Endodermal cell (in vitro differentiated cells): ENCODE measurements at regions not wholly inside any gene's neighbourhood (a gene's known extent, or its start where the extent isn't known, plus 50 kb on each side); places are given as distances from the start of the nearest gene placed in this dataset.

Source experiments
- DNase-seq: peaks from one replicate; pipeline ENCODE4 v3.0.0-alpha.2; 2017
- H3K27ac ChIP-seq: 2 replicates; pipeline ENCODE4 v1.5.1; 2013; ENCODE audit warnings: mild to moderate bottlenecking, low read depth, low read length, moderate library complexity
- H3K27me3 ChIP-seq: 2 replicates; pipeline ENCODE4 v1.6.1; 2013; ENCODE audit warnings: mild to moderate bottlenecking, low read length, moderate library complexity; ENCODE audit not compliant: insufficient read depth, control insufficient read depth, poor library complexity, severe bottlenecking
- H3K36me3 ChIP-seq: 2 replicates; pipeline ENCODE4 v1.7.0; 2013; ENCODE audit warnings: mild to moderate bottlenecking, low read length, moderate library complexity; ENCODE audit not compliant: control insufficient read depth, insufficient read depth
- H3K4me1 ChIP-seq: one replicate; pipeline ENCODE4 v1.7.0; 2013; ENCODE audit warnings: low read length; ENCODE audit not compliant: control insufficient read depth, insufficient read depth
- H3K4me3 ChIP-seq: 2 replicates; pipeline ENCODE4 v1.5.1; 2013; ENCODE audit warnings: mild to moderate bottlenecking, low read length, moderate library complexity
- H3K9ac ChIP-seq: 2 replicates; pipeline ENCODE4 v1.6.1; 2013; ENCODE audit warnings: mild to moderate bottlenecking, low read length, moderate library complexity; ENCODE audit not compliant: poor library complexity, severe bottlenecking; ENCODE audit errors: extremely low read depth
- H3K9me3 ChIP-seq: 2 replicates; pipeline ENCODE4 v1.6.1; 2013; ENCODE audit warnings: mild to moderate bottlenecking, low read length, moderate library complexity; ENCODE audit not compliant: control insufficient read depth
- H3K27ac Mint-ChIP-seq: 2 replicates; pipeline ENCODE4 v1.8.0; 2020; ENCODE audit warnings: mixed read lengths
- H3K27me3 Mint-ChIP-seq: 2 replicates; pipeline ENCODE4 v1.8.0; 2021; ENCODE audit warnings: mild to moderate bottlenecking, mixed read lengths; ENCODE audit not compliant: insufficient read depth
- H3K36me3 Mint-ChIP-seq: 2 replicates; pipeline ENCODE4 v1.8.0; 2020; ENCODE audit warnings: low read depth, mixed read lengths
- H3K4me1 Mint-ChIP-seq: 2 replicates; pipeline ENCODE4 v1.8.0; 2020; ENCODE audit warnings: mixed read lengths
- H3K4me3 Mint-ChIP-seq: 2 replicates; pipeline ENCODE4 v1.8.0; 2020; ENCODE audit warnings: mild to moderate bottlenecking, moderate library complexity, mixed read lengths
- H3K9me3 Mint-ChIP-seq: 2 replicates; pipeline ENCODE4 v1.8.0; 2020; ENCODE audit warnings: mild to moderate bottlenecking, mixed read lengths
- CTCF ChIP-seq: fragments of 200-600 bp; sonication (generic); conservative IDR thresholded peaks from 2 replicates; pipeline ENCODE4 v1.5.0; 2021; ENCODE audit warnings: antibody characterized with exemption, mild to moderate bottlenecking
- WGBS, 2 experiments: methylation state at CpG; one replicate each; pipeline versions ENCODE4 v1.1.5 to v1.1.7; 2013; ENCODE audit warnings: missing lambda C conversion rate in 2 of 2, mixed read lengths in 1 of 2; ENCODE audit not compliant: insufficient coverage in 1 of 2, insufficient read length in 1 of 2; 5-methylcytosine and 5-hydroxymethylcytosine counted together

GRCh38 chr5:74122979-74123590, 497.1 kb downstream of the ARHGEF28 start:
- H3K4me3 Mint-ChIP-seq = no peak overlapping the region
- H3K27ac Mint-ChIP-seq = no peak overlapping the region
- H3K27ac ChIP-seq = no peak overlapping the region
- 63 to 76% methylated on average over 3 to 6 of the region's 6 CpGs for WGBS, 2 experiments
- no peaks in the 10 kb centered on the region for H3K27me3 Mint-ChIP-seq
- H3K27me3 ChIP-seq = no peaks in the 10 kb centered on the region
- H3K36me3 Mint-ChIP-seq = no peaks in the 10 kb centered on the region
- no peak overlapping the region for H3K9ac ChIP-seq
- no peak overlapping the region for H3K4me3 ChIP-seq
- H3K9me3 Mint-ChIP-seq = peaks cover 8% of the 10 kb centered on the region
- no peak for TF ChIP-seq CTCF
- peaks cover 38% of the 10 kb centered on the region for H3K4me1 Mint-ChIP-seq
- H3K9me3 ChIP-seq = peaks cover 15% of the 10 kb centered on the region
- no peaks in the 10 kb centered on the region for H3K36me3 ChIP-seq
- H3K4me1 ChIP-seq = no peaks in the 10 kb centered on the region
- no peak for DNase-seq

- H3K27ac Mint-ChIP-seq = no peak overlapping the region
- H3K27me3 ChIP-seq = no peaks in the 10 kb centered on the region
- no peaks in the 10 kb centered on the region for H3K4me1 ChIP-seq
- DNase-seq = no peak
- H3K9ac ChIP-seq = no peak overlapping the region
- peaks cover 22% of the 10 kb centered on the region for H3K9me3 ChIP-seq
- no peaks in the 10 kb centered on the region for H3K36me3 ChIP-seq
- peaks cover 8% of the 10 kb centered on the region for H3K9me3 Mint-ChIP-seq
- no peak for TF ChIP-seq CTCF
- no peak overlapping the region for H3K4me3 Mint-ChIP-seq
- H3K4me3 ChIP-seq = no peak overlapping the region
- H3K36me3 Mint-ChIP-seq = no peaks in the 10 kb centered on the region
- no peak overlapping the region for H3K27ac ChIP-seq
- 100% methylated on average over 1 of the region's 1 CpG; no CpG with 5 or more reads in 1 of the 2 experiments for WGBS, 2 experiments
- H3K27me3 Mint-ChIP-seq = no peaks in the 10 kb centered on the region
- H3K4me1 Mint-ChIP-seq = peaks cover 32% of the 10 kb centered on the region
Observed at GRCh38 chr5:74122175-74122574, 496.2 kb downstream of the ARHGEF28 start.

GRCh38 chr5:74120585-74120984, 494.6 kb downstream of the ARHGEF28 start:
- H3K27me3 ChIP-seq = no peaks in the 10 kb centered on the region
- Mint-ChIP-seq H3K9me3 (peaks cover 8% of the 10 kb centered on the region), H3K4me1 (peaks cover 41% of the 10 kb centered on the region), H3K4me3 (no peak overlapping the region), H3K27me3 (no peaks in the 10 kb centered on the region), H3K36me3 (no peaks in the 10 kb centered on the region), H3K27ac (no peak overlapping the region)
- peak overlapping the region; percentile 25 for H3K4me3 ChIP-seq
- no peak overlapping the region for H3K27ac ChIP-seq
- no peak for DNase-seq
- H3K9ac ChIP-seq = no peak overlapping the region
- H3K4me1 ChIP-seq = no peaks in the 10 kb centered on the region
- 74 to 88% methylated on average over 2 to 3 of the region's 3 CpGs for WGBS, 2 experiments
- no peaks in the 10 kb centered on the region for H3K36me3 ChIP-seq
- H3K9me3 ChIP-seq = peaks cover 22% of the 10 kb centered on the region
- no peak for TF ChIP-seq CTCF
